Stomach (tissue), 4 donors: ENCODE measurements at regions not wholly inside any gene's neighbourhood (a gene's known extent, or its start where the extent isn't known, plus 50 kb on each side); places are given as distances from the start of the nearest gene placed in this dataset.

Source experiments
- CTCF ChIP-seq, 7 experiments: fragments of 450-650 bp in 4 of 7; fragments of 200-600 bp in 3 of 7; sonication (generic) in 3 of 7; IDR thresholded peaks; one replicate each; pipeline ENCODE4 v1.5.1; 2016 to 2019; ENCODE audit warnings: antibody characterized with exemption in 7 of 7, control low read depth in 2 of 7, mild to moderate bottlenecking in 1 of 7
- EP300 ChIP-seq: sonication (generic); formaldehyde crosslinking; IDR thresholded peaks from one replicate; pipeline ENCODE4 v1.6.1; 2017; ENCODE audit warnings: antibody characterized with exemption
- POLR2AphosphoS5 ChIP-seq, 3 donors: sonication (generic); formaldehyde crosslinking; IDR thresholded peaks; one replicate each; pipeline ENCODE4 v1.6.1; 2016; ENCODE audit warnings: antibody characterized with exemption in 3 of 3

- TF ChIP-seq CTCF (IDR thresholded peaks at IDR 0.05) (no peak), POLR2AphosphoS5 (IDR thresholded peaks at IDR 0.05) (no peak), EP300 (no peak)
Observed at GRCh38 chr21:18759751-18760161, 356.2 kb upstream of the TMPRSS15 start.
